Activated CD8-positive, alpha-beta memory T cell treated with anti-CD3 and anti-CD28 coated beads, Interleukin-2, amount 50 U/mL, for 4 hours (primary cell): ENCODE measurements at regions not wholly inside any gene's neighbourhood (a gene's known extent, or its start where the extent isn't known, plus 50 kb on each side); places are given as distances from the start of the nearest gene placed in this dataset.
"Not testable (repeated sequence)": the region's sequence is repeated elsewhere in the genome, so short reads cannot be mapped to it uniquely, and the experiment has no call there.

Experiments used
- DNase-seq: peaks from one replicate; pipeline ENCODE4 v3.0.0-alpha.2; 2020

- no peak for DNase-seq
Measured at GRCh38 chr5:15012061-15012460, 140.5 kb upstream of the ANKH start.

GRCh38 chr5:15010936-15011335, 139.4 kb upstream of the ANKH start:
- DNase-seq, result no peak

GRCh38 chr5:15009420-15009819, 137.8 kb upstream of the ANKH start:
- DNase-seq, result no peak

- no peak for DNase-seq
Measured at GRCh38 chr5:15008921-15009320, 137.3 kb upstream of the ANKH start.

GRCh38 chr5:15008476-15008875, 136.9 kb upstream of the ANKH start:
- no peak for DNase-seq

- DNase-seq, result no peak
Measured at GRCh38 chr5:15007646-15008045, 136.1 kb upstream of the ANKH start.

- DNase-seq, result no peak
Measured at GRCh38 chr5:15004506-15004905, 132.9 kb upstream of the ANKH start.

- peak; percentile 43 for DNase-seq
Measured at GRCh38 chr5:15003511-15003920, 131.9 kb upstream of the ANKH start.

- no peak for DNase-seq
Measured at GRCh38 chr5:15002791-15003190, 131.2 kb upstream of the ANKH start.

GRCh38 chr5:15002173-15002572, 130.6 kb upstream of the ANKH start:
- no peak for DNase-seq

- no peak for DNase-seq
Measured at GRCh38 chr5:15001517-15001916, 129.9 kb upstream of the ANKH start.

GRCh38 chr5:14998491-14998890, 126.9 kb upstream of the ANKH start:
- no peak for DNase-seq

- DNase-seq, result no peak
Measured at GRCh38 chr5:14996997-14997396, 125.4 kb upstream of the ANKH start.

- no peak for DNase-seq
Measured at GRCh38 chr5:14995229-14995628, 123.7 kb upstream of the ANKH start.

- not testable (repeated sequence) for DNase-seq
Measured at GRCh38 chr5:14993459-14994133, 122.0 kb upstream of the ANKH start.

GRCh38 chr5:14992751-14993458, 121.3 kb upstream of the ANKH start:
- peak; percentile 54 for DNase-seq

- no peak for DNase-seq
Measured at GRCh38 chr5:14988223-14988622, 116.6 kb upstream of the ANKH start.

- no peak for DNase-seq
Measured at GRCh38 chr5:14986413-14986812, 114.8 kb upstream of the ANKH start.

GRCh38 chr5:14983666-14984441, 112.3 kb upstream of the ANKH start:
- DNase-seq, result peak; percentile 24

GRCh38 chr5:14980698-14981097, 109.1 kb upstream of the ANKH start:
- DNase-seq, result no peak

GRCh38 chr5:14977058-14977685, 105.6 kb upstream of the ANKH start:
- no peak for DNase-seq

- no peak for DNase-seq
Measured at GRCh38 chr5:14976486-14976885, 104.9 kb upstream of the ANKH start.

- DNase-seq, result no peak
Measured at GRCh38 chr5:14971873-14972272, 100.3 kb upstream of the ANKH start.
